ENCODE measurements at regions not wholly inside any gene's neighbourhood (a gene's known extent, or its start where the extent isn't known, plus 50 kb on each side); places are given as distances from the start of the nearest gene placed in this dataset.

- Histone ChIP-seq H3K36me3 (no peaks in the 10 kb centered on the region), H3K27ac (no peak overlapping the region), H3K4me3 (no peak overlapping the region), H3K27me3 (no peaks in the 10 kb centered on the region), H3K9me3 (no peaks in the 10 kb centered on the region), H3K4me1 (no peaks in the 10 kb centered on the region)
- intact Hi-C loops (cut with DNase I; ENCODE audit: low total_unique reads) = no loop called here
- no peak for TF ChIP-seq POLR2A (IDR thresholded peaks at IDR 0.05)
- TF ChIP-seq CTCF (IDR thresholded peaks at IDR 0.05) = no peak
- no peak for DNase-seq
These were observed 243.4 kb upstream of the PCDH18 start for GRCh38 chr4:137775701-137776100.

- TF ChIP-seq CTCF (IDR thresholded peaks at IDR 0.05) (no peak), POLR2A (IDR thresholded peaks at IDR 0.05) (no peak)
- intact Hi-C loops (cut with DNase I; ENCODE audit: low total_unique reads) = no loop called here
These were observed 242.2 kb upstream of the PCDH18 start for GRCh38 chr4:137774501-137774900.

GRCh38 chr4:137768881-137769280, 236.6 kb upstream of the PCDH18 start:
- Histone ChIP-seq H3K9me3 (no peaks in the 10 kb centered on the region), H3K4me3 (no peak overlapping the region), H3K36me3 (no peaks in the 10 kb centered on the region), H3K27ac (no peak overlapping the region), H3K27me3 (no peaks in the 10 kb centered on the region), H3K4me1 (no peaks in the 10 kb centered on the region)
- intact Hi-C loops (cut with DNase I; ENCODE audit: low total_unique reads) = no loop called here
- DNase-seq = no peak
- no peak for TF ChIP-seq POLR2A (IDR thresholded peaks at IDR 0.05)
- no peak for TF ChIP-seq CTCF (IDR thresholded peaks at IDR 0.05)

More at GRCh38 chr4:137774501-137774900, 242.2 kb upstream of the PCDH18 start:
- Histone ChIP-seq H3K36me3 (no peaks in the 10 kb centered on the region), H3K27me3 (no peaks in the 10 kb centered on the region), H3K4me3 (no peak overlapping the region), H3K27ac (no peak overlapping the region), H3K9me3 (no peaks in the 10 kb centered on the region), H3K4me1 (no peaks in the 10 kb centered on the region)
- DNase-seq = no peak

- TF ChIP-seq POLR2A (IDR thresholded peaks at IDR 0.05) (no peak), CTCF (IDR thresholded peaks at IDR 0.05) (no peak)
- Histone ChIP-seq H3K27me3 (no peaks in the 10 kb centered on the region), H3K27ac (no peak overlapping the region), H3K4me1 (no peaks in the 10 kb centered on the region), H3K9me3 (no peaks in the 10 kb centered on the region), H3K36me3 (no peaks in the 10 kb centered on the region), H3K4me3 (no peak overlapping the region)
- intact Hi-C loops (cut with DNase I; ENCODE audit: low total_unique reads) = no loop called here
- no peak for DNase-seq
These were observed 235.9 kb upstream of the PCDH18 start for GRCh38 chr4:137768196-137768595.

GRCh38 chr4:137762591-137762990, 230.3 kb upstream of the PCDH18 start:
- no peaks in the 10 kb centered on the region for H3K9me3 ChIP-seq
- H3K27ac ChIP-seq = no peak overlapping the region
- H3K36me3 ChIP-seq = no peaks in the 10 kb centered on the region
- no peaks in the 10 kb centered on the region for H3K4me1 ChIP-seq
- no peak overlapping the region for H3K4me3 ChIP-seq
- TF ChIP-seq POLR2A (IDR thresholded peaks at IDR 0.05) = no peak
- no peak for TF ChIP-seq CTCF (IDR thresholded peaks at IDR 0.05)
- no peaks in the 10 kb centered on the region for H3K27me3 ChIP-seq
- intact Hi-C loops (cut with DNase I; ENCODE audit: low total_unique reads) = no loop called here
- no peak for DNase-seq
